Activated CD4-positive, alpha-beta T cell treated with anti-CD3 and anti-CD28 coated beads, Interleukin-10, Interleukin-2, amounts not matched to agents 100 ng/mL and 50 ng/mL, durations not matched to agents 16 hours and 8 hours (primary cell): ENCODE measurements at regions not wholly inside any gene's neighbourhood (a gene's known extent, or its start where the extent isn't known, plus 50 kb on each side); places are given as distances from the start of the nearest gene placed in this dataset.
"Not testable (repeated sequence)": the region's sequence is repeated elsewhere in the genome, so short reads cannot be mapped to it uniquely, and the experiment has no call there.

Experiments
- DNase-seq: peaks from one replicate; pipeline ENCODE4 v3.0.0-alpha.2; 2020

DNA sequence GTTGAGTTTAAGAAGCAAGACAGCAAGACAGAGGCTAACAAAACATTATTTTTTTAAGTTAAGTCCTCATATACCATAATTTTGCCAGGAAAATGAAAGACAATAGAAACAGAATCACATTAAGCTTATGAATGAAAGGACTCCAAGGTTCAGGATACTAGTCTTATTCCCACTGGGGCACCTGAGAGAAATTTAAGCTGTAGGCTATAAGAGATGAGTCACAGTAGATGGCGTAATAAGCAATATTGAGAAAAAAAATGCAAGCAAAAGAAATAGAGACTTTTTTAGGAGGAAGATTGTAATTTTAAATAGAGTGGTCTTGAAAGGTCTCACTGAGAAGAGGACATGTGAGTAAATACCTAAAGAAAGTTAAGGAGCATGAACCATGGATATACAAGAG, 57.1 kb upstream of the KIF2B start:
- DNase-seq = no peak

- no peak for DNase-seq
Measured at GRCh38 chr17:53765129-53765528, 57.6 kb upstream of the KIF2B start.

DNA sequence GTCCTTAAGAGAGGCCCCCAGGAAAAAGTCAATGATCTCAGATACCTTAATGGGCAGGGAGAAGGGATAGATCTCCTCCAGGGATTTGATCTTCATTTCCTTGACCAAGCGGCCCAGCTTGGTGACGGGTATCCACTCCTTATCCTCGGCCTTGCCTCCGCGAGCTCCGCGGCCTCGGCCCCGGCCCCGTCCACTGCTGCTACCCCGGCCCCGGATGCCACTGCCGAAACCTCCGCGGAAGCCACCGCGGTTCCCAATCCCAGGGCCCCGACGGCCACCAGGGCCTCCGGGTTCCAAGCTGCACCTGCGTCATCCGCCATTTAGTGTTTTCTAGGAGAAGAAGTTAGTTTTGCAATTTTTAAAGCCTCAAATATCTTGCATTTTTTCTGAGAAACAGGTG, 65.2 kb upstream of the KIF2B start:
- DNase-seq = no peak

DNA sequence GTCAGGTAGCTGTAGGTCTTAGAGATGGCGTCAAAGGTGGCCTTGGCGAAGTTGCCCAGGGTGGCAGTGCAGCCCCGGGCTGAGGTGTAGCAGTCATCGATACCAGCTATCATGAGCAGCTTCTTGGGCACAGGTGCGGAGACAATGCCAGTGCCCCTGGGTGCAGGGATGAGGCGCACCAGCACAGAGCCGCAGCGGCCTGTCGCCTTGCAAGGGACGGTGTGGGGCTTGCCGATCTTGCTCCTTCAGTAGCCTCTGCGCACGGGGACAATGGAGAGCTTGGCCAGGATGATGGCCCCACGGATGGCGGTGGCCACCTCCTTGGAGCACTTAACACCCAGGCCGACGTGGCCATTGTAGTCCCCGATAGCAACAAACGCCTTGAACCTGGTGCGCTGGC, 65.6 kb upstream of the KIF2B start:
- DNase-seq = not testable (repeated sequence)

GRCh38 chr17:53749178-53749577, 73.5 kb upstream of the KIF2B start:
- DNase-seq = no peak

DNA sequence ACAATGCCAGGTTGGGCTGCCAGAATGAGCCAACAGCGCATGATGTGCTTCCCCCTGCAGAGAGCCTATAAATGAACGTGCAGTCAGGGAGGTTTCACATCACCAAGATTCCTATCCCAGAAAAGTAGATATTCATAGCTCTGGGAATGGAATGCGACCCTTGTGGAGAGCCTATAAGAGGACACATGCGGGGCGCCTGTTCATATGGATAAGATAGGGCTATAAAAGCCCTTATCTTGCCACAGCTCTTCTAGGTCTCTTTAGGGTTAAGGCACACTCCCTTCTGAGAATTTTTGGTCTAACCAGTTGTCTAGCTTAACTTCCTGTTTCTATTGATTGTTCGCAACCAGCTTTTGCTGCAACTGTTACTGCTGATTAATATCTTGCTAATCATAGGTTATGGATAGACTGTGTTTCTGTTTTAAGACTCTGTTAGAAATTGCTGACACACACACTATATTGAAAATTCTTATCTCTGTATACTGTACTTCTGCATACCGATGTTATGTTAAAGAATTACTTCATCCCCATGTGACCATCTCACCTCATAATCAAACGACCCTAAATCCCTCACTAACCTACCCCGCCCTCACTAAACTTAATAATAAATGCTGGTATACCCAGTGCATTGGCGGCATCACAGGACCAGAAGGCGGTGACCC, 74.4 kb upstream of the KIF2B start:
- DNase-seq = not testable (repeated sequence)

GRCh38 chr17:53740312-53740711, 82.4 kb upstream of the KIF2B start:
- no peak for DNase-seq

GRCh38 chr17:53736516-53737240, 86.0 kb upstream of the KIF2B start:
- no peak for DNase-seq

GRCh38 chr17:53724726-53725125, 98.0 kb upstream of the KIF2B start:
- no peak for DNase-seq

DNA sequence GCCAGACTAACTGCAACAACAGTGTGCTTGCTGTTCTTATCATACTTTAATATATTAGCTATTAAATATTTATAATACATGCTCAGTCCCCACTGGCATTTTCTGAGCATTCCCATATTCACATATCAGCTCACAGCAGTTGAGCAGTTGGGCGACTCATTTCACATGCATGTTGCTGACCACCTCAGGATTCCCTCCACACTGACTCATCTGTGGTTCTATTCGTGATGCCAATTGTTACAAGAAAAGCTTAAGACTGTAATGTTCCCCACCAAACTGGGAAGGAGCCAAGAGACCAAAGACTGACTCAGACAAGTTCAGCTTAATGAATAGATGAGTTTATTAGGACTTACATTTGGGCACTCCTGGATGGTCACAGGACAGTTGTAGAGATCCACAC, 100.3 kb upstream of the KIF2B start:
- DNase-seq = no peak

- no peak for DNase-seq
Measured at GRCh38 chr17:53721101-53721500, 101.6 kb upstream of the KIF2B start.

DNA sequence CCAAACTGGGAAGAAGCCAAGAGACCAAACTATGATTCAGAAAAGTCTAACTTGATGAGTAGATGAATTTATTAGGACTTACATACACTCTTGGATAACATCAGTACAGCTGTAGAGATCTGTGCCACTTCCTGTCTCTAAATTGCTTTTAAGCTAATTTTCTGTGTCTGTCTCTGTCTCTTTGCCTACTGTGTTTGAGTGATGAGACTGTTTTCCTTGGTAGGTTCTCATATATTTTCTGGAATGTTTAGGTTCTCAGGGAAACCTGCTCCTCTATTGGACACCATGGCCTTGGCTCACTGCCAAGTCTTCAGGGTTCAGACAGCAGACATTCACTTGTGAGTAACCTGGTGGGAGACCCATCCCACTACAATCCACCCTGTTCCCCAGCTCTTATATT, 103.5 kb upstream of the KIF2B start:
- DNase-seq = no peak

GRCh38 chr17:53707566-53707965, 115.2 kb upstream of the KIF2B start:
- DNase-seq = no peak

DNA sequence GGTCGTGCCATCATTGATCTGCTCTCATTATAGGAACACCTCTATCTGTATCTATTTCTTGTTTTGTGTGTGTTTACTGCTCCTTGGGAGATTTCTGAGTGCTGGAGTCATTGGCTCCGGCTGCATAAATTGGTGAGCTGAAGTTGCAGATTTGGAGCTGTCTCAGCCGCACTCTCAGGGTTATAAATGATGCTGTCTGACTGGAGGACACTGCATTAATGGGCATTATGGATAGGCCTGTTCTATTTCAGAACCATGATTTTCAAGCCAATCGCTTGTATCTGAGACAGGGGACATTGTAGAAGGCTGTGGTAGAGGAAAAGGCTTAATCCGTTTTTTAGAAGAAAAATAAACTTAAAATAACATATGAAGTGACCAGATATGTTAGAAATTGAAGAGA, 126.4 kb upstream of the KIF2B start:
- DNase-seq = no peak

DNA sequence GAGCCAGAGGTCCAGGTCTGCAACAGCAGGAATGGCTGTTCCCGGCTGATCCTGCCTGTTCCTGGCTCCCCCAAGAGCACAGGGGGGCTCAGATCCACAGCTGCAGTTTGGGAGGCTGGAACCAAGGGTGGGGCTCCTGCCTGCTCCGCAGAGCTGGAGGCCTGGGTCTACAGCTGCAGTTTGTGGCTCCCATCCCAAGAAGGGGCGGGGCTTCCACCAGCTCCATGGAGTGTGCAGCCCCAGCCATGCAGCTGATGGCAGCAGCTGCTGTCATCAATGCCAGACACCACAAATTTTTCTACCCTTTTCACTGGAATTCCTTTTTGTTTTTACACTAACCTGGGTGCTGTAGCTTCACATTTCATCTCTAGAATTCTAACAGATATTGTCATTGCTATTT, 135.4 kb upstream of the KIF2B start:
- no peak for DNase-seq

DNA sequence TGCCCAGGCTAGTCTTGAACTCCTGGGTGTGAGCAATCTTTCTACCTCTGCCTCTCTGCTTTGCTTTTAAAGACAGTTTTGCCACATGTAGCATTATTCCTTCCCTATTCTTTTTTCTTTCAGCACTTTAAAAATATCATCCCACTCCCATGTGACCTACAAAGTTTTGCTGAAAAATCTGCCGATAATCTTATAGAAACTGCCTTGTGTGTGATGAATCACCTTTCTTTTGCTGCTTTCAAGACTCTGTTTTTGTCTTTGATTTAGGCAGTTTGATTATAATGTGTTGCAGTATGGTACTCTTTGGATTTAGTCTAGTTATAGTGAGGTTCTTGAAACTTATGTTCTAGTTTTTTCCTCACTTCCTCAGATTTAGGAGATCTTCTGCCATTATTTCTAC, 142.0 kb upstream of the KIF2B start:
- DNase-seq = no peak

GRCh38 chr17:53668854-53669253, 153.9 kb upstream of the KIF2B start:
- DNase-seq = no peak

DNA sequence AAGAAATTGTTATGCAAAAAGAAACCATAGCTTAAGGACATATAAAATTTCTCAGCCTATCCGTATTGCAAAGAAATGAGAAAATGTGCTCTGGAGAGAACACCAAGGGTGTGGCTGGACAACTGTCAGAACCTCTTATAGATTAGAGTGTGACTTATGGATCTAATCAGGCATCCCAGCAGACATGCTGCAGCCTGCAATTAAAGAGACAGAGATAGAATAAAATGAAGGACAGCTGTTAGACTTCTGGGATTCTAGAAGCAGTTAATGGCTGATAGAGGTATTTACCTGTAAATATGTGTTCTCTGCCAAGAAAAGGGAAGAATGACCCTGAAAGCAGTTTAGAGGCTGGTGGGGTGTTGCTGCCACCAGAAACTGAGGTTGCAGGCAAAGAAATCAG, 160.1 kb upstream of the KIF2B start:
- DNase-seq = no peak

- DNase-seq = no peak
Measured at GRCh38 chr17:53659181-53659580, 163.5 kb upstream of the KIF2B start.

GRCh38 chr17:53655591-53655990, 167.1 kb upstream of the KIF2B start:
- no peak for DNase-seq

DNA sequence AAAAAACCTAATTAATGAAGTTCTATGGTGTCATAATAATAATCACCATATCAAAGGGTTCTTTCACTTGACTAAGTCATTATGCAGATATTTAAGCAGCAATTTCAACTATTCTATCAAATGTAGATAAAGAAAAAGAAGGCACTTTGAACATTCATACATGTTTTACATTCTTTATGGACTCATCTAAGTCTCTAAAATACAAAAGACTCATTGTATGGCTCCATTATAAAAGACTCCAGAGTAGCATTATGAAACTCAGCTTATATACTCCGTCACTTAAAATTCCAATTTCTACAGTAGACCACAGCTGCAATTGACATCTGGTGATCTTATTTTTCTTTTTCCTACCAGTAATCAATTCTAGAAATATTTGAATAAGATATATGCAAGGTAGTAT, 173.5 kb upstream of the KIF2B start:
- no peak for DNase-seq

- DNase-seq = no peak
Measured at GRCh38 chr17:53646835-53647234, 175.9 kb upstream of the KIF2B start.

- no peak for DNase-seq
Measured at GRCh38 chr17:53640808-53641207, 181.9 kb upstream of the KIF2B start.

DNA sequence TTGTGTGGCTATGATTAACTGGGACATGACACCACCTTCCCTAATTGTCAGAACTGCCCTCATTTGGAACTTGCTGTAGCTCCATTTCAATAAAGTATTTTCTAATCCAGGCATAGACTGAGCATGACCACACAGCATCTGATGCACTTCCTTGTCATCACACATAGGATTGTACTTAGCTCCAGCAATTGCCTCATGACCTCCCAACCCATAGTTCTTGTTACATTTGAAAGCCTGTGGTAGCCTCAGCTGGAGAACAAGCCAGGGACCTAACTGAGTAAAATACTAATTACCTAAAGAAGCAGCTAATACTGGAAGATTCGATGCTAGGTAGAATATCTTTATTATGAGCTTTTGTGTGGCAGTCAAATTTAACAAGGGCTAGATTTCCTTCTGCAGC, 187.3 kb upstream of the KIF2B start:
- DNase-seq = no peak

DNA sequence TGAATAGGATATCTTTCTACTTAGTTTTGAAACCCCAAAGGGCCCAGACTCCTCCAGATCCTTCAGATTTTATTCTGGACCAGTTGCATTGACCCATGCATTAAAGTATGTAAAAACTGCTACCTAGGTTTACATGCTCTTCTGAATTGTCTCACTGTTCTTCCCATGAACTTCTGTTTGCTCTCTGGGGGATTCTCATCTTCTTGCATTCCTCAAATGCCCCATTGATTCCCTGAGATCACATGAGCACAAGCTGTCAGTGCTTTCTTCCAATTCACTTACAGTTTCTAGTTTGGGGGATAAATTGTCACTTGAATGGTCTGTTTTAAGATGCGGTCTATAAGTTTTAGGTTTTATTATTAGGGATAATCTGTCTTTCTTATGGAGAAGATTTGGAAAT, 188.9 kb upstream of the KIF2B start:
- DNase-seq = no peak
